Fibroblast of villous mesenchyme (primary cell): ENCODE measurements at regions not wholly inside any gene's neighbourhood (a gene's known extent, or its start where the extent isn't known, plus 50 kb on each side); places are given as distances from the start of the nearest gene placed in this dataset.

Experiments
- DNase-seq: peaks from one replicate; pipeline ENCODE4 v3.0.0-alpha.2; 2010; ENCODE audit warnings: low read depth
- H3K4me3 ChIP-seq: 2 replicates; pipeline ENCODE4 v1.5.1; 2011; ENCODE audit warnings: low read depth, mild to moderate bottlenecking, low read length
- TF ChIP-seq, protein P1 (sequence below): IDR thresholded peaks from 2 replicates; pipeline ENCODE4 v1.5.1; 2012; ENCODE audit warnings: low read depth, mild to moderate bottlenecking, low read length; ENCODE audit not compliant: insufficient read depth

DNA sequence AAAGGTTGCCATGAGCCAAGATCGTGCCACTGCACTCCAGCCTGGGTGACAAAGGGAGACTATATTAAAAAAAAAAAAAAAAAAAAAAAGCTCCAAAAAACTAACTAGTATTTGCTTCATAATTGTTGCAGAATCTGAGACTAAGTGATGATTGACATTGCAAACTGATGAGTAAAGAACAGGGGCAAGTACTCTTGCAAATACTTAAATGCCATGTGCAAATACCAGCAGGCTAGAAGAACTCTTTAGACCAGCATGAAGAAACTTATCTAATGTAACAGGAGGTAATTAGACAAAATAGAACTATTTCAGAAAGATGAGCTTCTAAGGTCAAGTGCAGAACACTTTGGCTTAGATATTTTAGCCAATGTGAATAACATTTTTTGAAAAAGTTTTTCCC lies 1368.1 kb downstream of the EFNB2 start:
- H3K4me3 ChIP-seq, result no peak overlapping the region

DNA sequence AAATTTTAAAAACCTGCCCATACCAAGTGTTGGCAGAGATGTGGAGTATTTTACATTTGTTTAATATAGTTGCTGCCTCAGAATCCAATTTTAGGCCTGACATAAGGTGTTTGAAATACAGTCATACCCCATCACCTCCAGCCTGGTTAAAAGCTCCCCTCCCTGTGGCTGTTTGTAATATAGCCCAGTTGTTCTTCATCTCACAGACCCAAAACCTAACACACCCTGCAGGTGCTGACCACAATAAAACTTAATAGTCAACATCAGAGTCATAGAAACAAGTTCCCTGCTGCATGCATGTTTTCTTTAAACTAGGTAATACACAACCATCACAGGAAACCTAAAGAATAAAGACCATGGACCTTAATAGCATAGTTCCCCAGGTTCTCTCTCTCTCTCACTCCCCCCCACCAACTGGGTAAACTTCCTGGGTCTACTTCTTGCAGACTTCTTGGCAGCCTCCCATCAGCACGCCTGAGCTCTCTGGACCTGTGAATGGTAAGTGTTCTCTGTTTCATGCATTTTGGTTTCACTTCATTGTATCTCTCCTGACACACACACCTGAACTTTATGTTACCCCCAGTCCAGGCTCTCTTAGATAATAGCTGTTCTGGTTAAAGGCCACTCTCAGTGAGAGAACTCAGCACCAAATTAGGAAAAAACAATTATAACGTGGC lies 1369.9 kb downstream of the EFNB2 start:
- DNase-seq, result no peak
- no peak overlapping the region for H3K4me3 ChIP-seq
- TF ChIP-seq, protein P1, sequence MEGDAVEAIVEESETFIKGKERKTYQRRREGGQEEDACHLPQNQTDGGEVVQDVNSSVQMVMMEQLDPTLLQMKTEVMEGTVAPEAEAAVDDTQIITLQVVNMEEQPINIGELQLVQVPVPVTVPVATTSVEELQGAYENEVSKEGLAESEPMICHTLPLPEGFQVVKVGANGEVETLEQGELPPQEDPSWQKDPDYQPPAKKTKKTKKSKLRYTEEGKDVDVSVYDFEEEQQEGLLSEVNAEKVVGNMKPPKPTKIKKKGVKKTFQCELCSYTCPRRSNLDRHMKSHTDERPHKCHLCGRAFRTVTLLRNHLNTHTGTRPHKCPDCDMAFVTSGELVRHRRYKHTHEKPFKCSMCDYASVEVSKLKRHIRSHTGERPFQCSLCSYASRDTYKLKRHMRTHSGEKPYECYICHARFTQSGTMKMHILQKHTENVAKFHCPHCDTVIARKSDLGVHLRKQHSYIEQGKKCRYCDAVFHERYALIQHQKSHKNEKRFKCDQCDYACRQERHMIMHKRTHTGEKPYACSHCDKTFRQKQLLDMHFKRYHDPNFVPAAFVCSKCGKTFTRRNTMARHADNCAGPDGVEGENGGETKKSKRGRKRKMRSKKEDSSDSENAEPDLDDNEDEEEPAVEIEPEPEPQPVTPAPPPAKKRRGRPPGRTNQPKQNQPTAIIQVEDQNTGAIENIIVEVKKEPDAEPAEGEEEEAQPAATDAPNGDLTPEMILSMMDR, result no peak

More for the DNA sequence above, 1368.1 kb downstream of the EFNB2 start:
- DNase-seq, result no peak
- TF ChIP-seq, protein P1, result no peak

DNA sequence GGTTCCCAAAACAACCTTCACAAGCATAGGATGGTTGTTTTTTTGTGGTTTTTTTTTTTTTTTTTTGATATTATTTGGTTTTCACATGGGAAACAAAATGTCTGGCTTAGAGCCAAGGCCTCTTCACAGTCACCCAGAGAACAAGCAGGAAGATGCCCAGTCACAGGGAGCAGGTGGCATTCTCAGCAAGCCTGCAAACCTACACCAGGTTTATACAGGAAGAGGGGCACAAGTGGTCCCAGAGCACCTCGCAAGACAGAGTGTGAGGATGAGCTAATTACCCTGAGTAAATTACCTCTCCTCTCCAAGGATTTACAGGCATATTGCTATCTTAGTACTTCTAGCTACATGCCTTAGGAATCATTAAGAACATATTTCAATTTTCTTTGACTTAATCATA lies 1375.6 kb downstream of the EFNB2 start:
- DNase-seq, result no peak
- H3K4me3 ChIP-seq, result no peak overlapping the region
- TF ChIP-seq, protein P1, result no peak

DNA sequence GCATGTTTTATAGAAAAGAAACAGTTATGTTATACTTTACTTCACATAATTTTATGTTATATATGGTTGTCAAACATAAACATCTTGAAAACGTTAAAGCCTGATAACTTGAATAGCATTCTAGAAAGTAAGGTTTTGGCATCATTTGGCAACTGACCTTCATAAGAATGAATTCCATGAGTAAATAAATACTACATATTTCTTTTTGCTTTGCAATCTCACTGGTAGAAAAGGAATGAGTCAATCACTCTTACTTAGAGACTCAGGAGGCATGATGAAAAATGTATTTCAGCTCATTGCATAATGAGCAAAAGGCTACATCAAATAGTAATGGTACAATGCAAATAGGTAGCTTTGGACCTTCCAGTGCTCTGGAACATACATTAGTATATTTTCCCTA lies 1381.9 kb downstream of the EFNB2 start:
- TF ChIP-seq, protein P1, result no peak
- DNase-seq, result no peak
- no peak overlapping the region for H3K4me3 ChIP-seq

DNA sequence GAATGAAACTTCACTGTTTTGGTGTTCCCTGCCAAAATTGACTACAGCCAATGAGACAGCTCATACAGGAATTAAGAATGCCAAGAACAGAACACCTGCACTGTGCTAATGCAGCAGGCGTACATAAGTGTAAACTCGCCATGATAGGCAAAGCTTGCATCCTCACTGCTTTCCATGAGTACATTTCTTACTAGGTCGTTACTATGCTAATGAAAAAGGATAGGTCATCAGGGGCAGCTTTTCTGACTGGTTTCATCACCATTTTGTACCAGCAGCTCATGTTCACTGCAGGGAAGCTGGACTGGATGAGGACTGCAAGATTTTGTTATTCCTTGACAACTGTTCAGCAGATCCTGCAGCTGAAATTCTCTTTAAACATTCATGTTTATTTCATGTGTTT lies 1383.8 kb downstream of the EFNB2 start:
- TF ChIP-seq, protein P1, result no peak
- DNase-seq, result no peak
- no peak overlapping the region for H3K4me3 ChIP-seq

DNA sequence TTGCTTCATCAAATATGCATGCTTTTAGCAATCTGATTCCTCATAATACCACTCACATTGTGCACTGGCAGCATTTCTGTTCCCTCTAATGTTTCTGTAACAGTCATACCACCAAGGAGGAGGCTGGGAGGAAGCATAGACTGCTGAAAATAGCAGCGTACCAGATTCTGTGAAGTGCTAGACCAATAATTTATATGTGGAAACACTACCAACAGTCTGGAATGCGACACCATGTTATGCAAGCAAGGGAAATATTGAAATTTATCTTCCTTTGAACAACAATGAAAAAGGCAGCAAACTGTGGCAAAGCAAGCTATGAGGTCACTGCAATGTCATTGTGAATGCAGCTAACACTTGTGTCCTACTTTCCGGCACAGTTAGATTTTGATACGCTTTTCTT lies 1388.0 kb downstream of the EFNB2 start:
- TF ChIP-seq, protein P1, result no peak
- no peak overlapping the region for H3K4me3 ChIP-seq
- no peak for DNase-seq

DNA sequence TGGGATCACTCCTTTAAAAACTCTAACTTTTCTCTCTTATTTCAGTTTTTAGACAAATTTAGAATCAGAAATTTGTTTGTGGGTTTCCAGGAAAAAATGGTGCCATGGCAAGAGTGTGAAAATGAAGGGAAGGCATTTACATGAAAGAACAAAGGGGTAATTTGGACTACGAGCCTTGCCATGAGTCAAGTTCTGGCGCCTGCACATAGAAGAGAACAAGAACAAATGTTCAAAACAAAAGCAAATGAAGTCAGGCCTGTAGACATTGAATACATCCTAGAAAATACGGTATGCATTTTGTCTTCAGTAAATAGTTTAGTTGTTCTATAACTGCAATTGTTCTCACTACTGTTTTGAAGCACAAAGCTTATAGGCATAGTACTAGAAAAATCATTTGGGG lies 1390.5 kb downstream of the EFNB2 start:
- DNase-seq, result no peak
- TF ChIP-seq, protein P1, result no peak
- no peak overlapping the region for H3K4me3 ChIP-seq
